Upper lobe of left lung (tissue), 6 donors: ENCODE measurements at regions not wholly inside any gene's neighbourhood (a gene's known extent, or its start where the extent isn't known, plus 50 kb on each side); places are given as distances from the start of the nearest gene placed in this dataset.

Experiments
- ATAC-seq, 2 donors: fragments of 200-7000 bp; cut with Tn5 transposase; one replicate each; pipeline ENCODE4 v1.9.1; 2022; ENCODE audit warnings: mild to moderate bottlenecking in 2 of 2, moderate library complexity in 2 of 2; ENCODE audit not compliant: low FRiP score in 2 of 2
- DNase-seq, 2 donors: peaks; one replicate each; pipeline ENCODE4 v3.0.0-alpha.2; 2019 to 2020
- H3K27ac ChIP-seq, 4 donors: fragments of 200-600 bp; sonication (generic); one replicate each; pipeline ENCODE4 v1.5.1; 2016 to 2019
- H3K27me3 ChIP-seq, 4 donors: fragments of 200-600 bp; sonication (generic); one replicate each; pipeline ENCODE4 v1.5.1; 2017 to 2019
- H3K36me3 ChIP-seq, 4 donors: fragments of 200-600 bp; sonication (generic); one replicate each; pipeline ENCODE4 v1.5.1; 2016 to 2019
- H3K4me1 ChIP-seq, 4 donors: fragments of 200-600 bp; sonication (generic); one replicate each; pipeline ENCODE4 v1.5.1; 2018 to 2019
- H3K4me3 ChIP-seq, 4 donors: fragments of 200-600 bp; sonication (generic); one replicate each; pipeline ENCODE4 v1.5.1; 2017 to 2019; ENCODE audit warnings: mild to moderate bottlenecking in 2 of 4, moderate library complexity in 1 of 4
- H3K9me3 ChIP-seq, 4 donors: fragments of 200-600 bp; sonication (generic); one replicate each; pipeline ENCODE4 v1.5.1; 2018 to 2019
- CTCF ChIP-seq, 6 experiments: fragments of 450-650 bp in 4 of 6; fragments of 200-600 bp in 2 of 6; sonication (generic) in 2 of 6; IDR thresholded peaks; one replicate each; pipeline ENCODE4 v1.5.1; 2016 to 2019; ENCODE audit warnings: antibody characterized with exemption in 6 of 6
- EP300 ChIP-seq, 4 donors: sonication (generic); formaldehyde crosslinking; IDR thresholded peaks; one replicate each; pipeline ENCODE4 v1.5.1; 2017; ENCODE audit warnings: antibody characterized with exemption in 4 of 4, control low read depth in 2 of 4
- POLR2A ChIP-seq, 4 donors: fragments of 450-650 bp; IDR thresholded peaks; one replicate each; pipeline ENCODE4 v1.5.1; 2016 to 2017; ENCODE audit warnings: antibody characterized with exemption in 4 of 4, mild to moderate bottlenecking in 2 of 4
- POLR2AphosphoS5 ChIP-seq, 2 donors: sonication (generic); formaldehyde crosslinking; IDR thresholded peaks; one replicate each; pipeline ENCODE4 v1.5.1; 2017; ENCODE audit warnings: antibody characterized with exemption in 2 of 2
- WGBS, 2 donors: methylation state at CpG; one replicate each; pipeline ENCODE4 v1.1.5; 2017 to 2018; 5-methylcytosine and 5-hydroxymethylcytosine counted together
- donor health status: DM: no; HTN: no; CAD: no; lungs with moderate emphysema.
- donor health status: DM: no; HTN: yes; CAD: no; lungs with severe emphysema.

GRCh38 chr16:85431431-85432124, 181.5 kb upstream of the GSE1 start:
- no peak for ATAC-seq

GRCh38 chr16:85432606-85433005, 180.5 kb upstream of the GSE1 start:
- no peak overlapping the region for H3K27ac ChIP-seq
- H3K36me3 ChIP-seq, result no peaks in the 10 kb centered on the region
- TF ChIP-seq POLR2A (IDR thresholded peaks at IDR 0.05), result no peak
- TF ChIP-seq POLR2AphosphoS5 (IDR thresholded peaks at IDR 0.05), result no peak
- TF ChIP-seq CTCF (IDR thresholded peaks at IDR 0.05), result no peak
- TF ChIP-seq EP300 (IDR thresholded peaks at IDR 0.05), result no peak
- DNase-seq (no peak), ATAC-seq (no peak)
- H3K4me1 ChIP-seq, result peaks cover 7 to 15% (median 12%) of the 10 kb centered on the region in 4 donors
- H3K4me3 ChIP-seq, result no peak overlapping the region
- no peaks in the 10 kb centered on the region for H3K27me3 ChIP-seq
- no peaks in the 10 kb centered on the region for H3K9me3 ChIP-seq
- 86 to 96% methylated on average over 4 to 6 of the region's 6 CpGs for WGBS, 2 donors

More at GRCh38 chr16:85431431-85432124, 181.5 kb upstream of the GSE1 start:
- 88 to 92% methylated on average over 25 to 30 of the region's 33 CpGs for WGBS, 2 donors
- Histone ChIP-seq H3K9me3 (no peaks in the 10 kb centered on the region), H3K36me3 (no peaks in the 10 kb centered on the region), H3K4me3 (no peak overlapping the region), H3K27ac (no peak overlapping the region), H3K4me1 (peaks cover 0 to 5% (median 1%) of the 10 kb centered on the region in 4 donors), H3K27me3 (no peaks in the 10 kb centered on the region)
- peak in 1 of 2 donors; percentile 72 for DNase-seq
- TF ChIP-seq POLR2AphosphoS5 (IDR thresholded peaks at IDR 0.05) (no peak), CTCF (IDR thresholded peaks at IDR 0.05) (no peak), POLR2A (IDR thresholded peaks at IDR 0.05) (no peak), EP300 (IDR thresholded peaks at IDR 0.05) (no peak)

- Histone ChIP-seq H3K4me3 (no peak overlapping the region), H3K9me3 (no peaks in the 10 kb centered on the region), H3K27ac (no peak overlapping the region), H3K4me1 (peaks cover 8 to 19% (median 15%) of the 10 kb centered on the region in 4 donors), H3K36me3 (no peaks in the 10 kb centered on the region), H3K27me3 (no peaks in the 10 kb centered on the region)
- 77 to 100% methylated on average over 1 of the region's 1 CpG for WGBS, 2 donors
- no peak for ATAC-seq
- no peak for TF ChIP-seq CTCF (IDR thresholded peaks at IDR 0.05)
- TF ChIP-seq POLR2AphosphoS5 (IDR thresholded peaks at IDR 0.05), result no peak
- DNase-seq, result no peak
Measured at GRCh38 chr16:85433477-85433876, 179.6 kb upstream of the GSE1 start.

- Histone ChIP-seq H3K9me3 (no peaks in the 10 kb centered on the region), H3K4me3 (no peak overlapping the region), H3K27me3 (no peaks in the 10 kb centered on the region), H3K27ac (no peak overlapping the region), H3K36me3 (no peaks in the 10 kb centered on the region), H3K4me1 (peaks cover 8 to 19% (median 15%) of the 10 kb centered on the region in 4 donors)
- TF ChIP-seq CTCF (IDR thresholded peaks at IDR 0.05) (no peak), POLR2A (IDR thresholded peaks at IDR 0.05) (no peak), POLR2AphosphoS5 (IDR thresholded peaks at IDR 0.05) (no peak), EP300 (IDR thresholded peaks at IDR 0.05) (no peak)
- 84 to 89% methylated on average over 4 to 8 of the region's 8 CpGs for WGBS, 2 donors
- no peak for DNase-seq
- no peak for ATAC-seq
Measured at GRCh38 chr16:85435286-85435685, 177.8 kb upstream of the GSE1 start.

- H3K36me3 ChIP-seq, result no peaks in the 10 kb centered on the region
- H3K27ac ChIP-seq, result no peak overlapping the region
- H3K27me3 ChIP-seq, result no peaks in the 10 kb centered on the region
- no peak for TF ChIP-seq CTCF (IDR thresholded peaks at IDR 0.05)
- no peak for TF ChIP-seq EP300 (IDR thresholded peaks at IDR 0.05)
- TF ChIP-seq POLR2A (IDR thresholded peaks at IDR 0.05), result no peak
- no peak for TF ChIP-seq POLR2AphosphoS5 (IDR thresholded peaks at IDR 0.05)
- H3K9me3 ChIP-seq, result no peaks in the 10 kb centered on the region
- no peak overlapping the region for H3K4me3 ChIP-seq
- no peak for ATAC-seq
- peaks cover 8 to 19% (median 15%) of the 10 kb centered on the region in 4 donors for H3K4me1 ChIP-seq
- 92 to 93% methylated on average over 7 of the region's 7 CpGs for WGBS, 2 donors
- no peak for DNase-seq
Measured at GRCh38 chr16:85435700-85436099, 177.4 kb upstream of the GSE1 start.
